HCT116 (cell line): ENCODE measurements at regions not wholly inside any gene's neighbourhood (a gene's known extent, or its start where the extent isn't known, plus 50 kb on each side); places are given as distances from the start of the nearest gene placed in this dataset.

Experiments
- ATAC-seq: fragments of 200-7000 bp; cut with Tn5 transposase; 2 replicates; pipeline ENCODE4 v1.9.1; 2020; ENCODE audit warnings: mild to moderate bottlenecking, moderate library complexity
- BruUV-seq: library from RNA; stranded (reverse); fragments of 400-500 nt; replicated peaks from 2 replicates; lab custom pipeline; 2021; lab: Mats Ljungman, UMichigan
- CTCF ChIA-PET: fragments of 300-600 bp; sonication (Branson Sonifier 250); formaldehyde crosslinking; loops from one replicate; lab custom pipeline; 2021; ENCODE audit warnings: antibody characterized with exemption; lab: Charles Lee
- POLR2A ChIA-PET: fragments of 300-600, 350-600 bp; sonication (Branson Sonifier 250); formaldehyde crosslinking; loops from one replicate; lab custom pipeline; 2021; ENCODE audit warnings: antibody characterized with exemption; lab: Charles Lee
- RAD21 ChIA-PET, 2 experiments: fragments of 300-600 bp; sonication (Branson Sonifier 250); formaldehyde crosslinking; loops; one replicate each; lab custom pipeline; 2023; ENCODE audit warnings: low total read pairs in 2 of 2; ENCODE audit not compliant: uncharacterized antibody in 2 of 2, unreplicated experiment in 2 of 2, low non-redundant PET in 1 of 2; lab: Charles Lee
- DNase-seq: peaks from one replicate; pipeline ENCODE4 v3.0.0-alpha.2; 2010; ENCODE audit warnings: low read depth, low spot score
- H2AFZ ChIP-seq: fragments of 200-600 bp; shearing (Covaris generic), sonication (generic); 2 replicates; pipeline ENCODE4 v1.6.1; 2017; ENCODE audit warnings: low read depth, mixed run types, mixed read lengths, antibody characterized with exemption, low read length; ENCODE audit not compliant: poor library complexity, severe bottlenecking
- H3K27ac ChIP-seq: 2 replicates; pipeline ENCODE4 v1.5.1; 2012; ENCODE audit warnings: low read depth, low read length
- H3K27me3 ChIP-seq: fragments of 200-600 bp; sonication (generic); 2 replicates; pipeline ENCODE4 v1.6.1; 2016; ENCODE audit warnings: mixed run types, low read length, mixed read lengths; ENCODE audit not compliant: insufficient read depth
- H3K36me3 ChIP-seq, 2 experiments: fragments of 200-500 bp in 1 of 2; fragments of 200-600 bp in 1 of 2; sonication (Bioruptor generic) in 1 of 2; sonication (generic) in 1 of 2; 2 replicates each; pipeline versions ENCODE4 v1.5.1 to v1.6.1; 2014 to 2016; ENCODE audit warnings: low read length in 2 of 2, inconsistent platforms in 1 of 2, mixed read lengths in 1 of 2, mixed run types in 1 of 2; ENCODE audit not compliant: insufficient read depth in 2 of 2, control insufficient read depth in 1 of 2
- H3K4me1 ChIP-seq, 2 experiments: fragments of 200-600 bp in 1 of 2; sonication (generic) in 1 of 2; 2 replicates each; pipeline versions ENCODE4 v1.5.1 to v1.6.1; 2012 to 2017; ENCODE audit warnings: low read length in 2 of 2, inconsistent platforms in 1 of 2, mild to moderate bottlenecking in 1 of 2, mixed read lengths in 1 of 2, mixed run types in 1 of 2, moderate library complexity in 1 of 2; ENCODE audit not compliant: insufficient read depth in 2 of 2, control insufficient read depth in 1 of 2
- H3K4me2 ChIP-seq: fragments of 200-600 bp; sonication (generic); 2 replicates; pipeline ENCODE4 v1.6.1; 2017; ENCODE audit warnings: mixed run types, low read length, mixed read lengths
- H3K4me3 ChIP-seq, 2 experiments: fragments of 200-600 bp in 1 of 2; sonication (generic) in 1 of 2; replicated peaks in 1 of 2; 2 replicates each; pipeline ENCODE4 v1.5.1; 2011 to 2016; ENCODE audit warnings: low read length in 2 of 2, control low read depth in 1 of 2, low read depth in 1 of 2, mild to moderate bottlenecking in 1 of 2, mixed read lengths in 1 of 2, mixed run types in 1 of 2
- H3K79me2 ChIP-seq: fragments of 200-600 bp; sonication (generic); 2 replicates; pipeline ENCODE4 v1.6.1; 2017; ENCODE audit warnings: mild to moderate bottlenecking, mixed run types, low read length, moderate library complexity, mixed read lengths; ENCODE audit not compliant: insufficient read depth
- H3K9ac ChIP-seq: fragments of 200-600 bp; sonication (generic); 2 replicates; pipeline ENCODE4 v1.6.1; 2016; ENCODE audit warnings: low read length, mixed read lengths
- H3K9me2 ChIP-seq: fragments of 200-600 bp; sonication (generic), shearing (Covaris generic); 2 replicates; pipeline ENCODE4 v1.6.1; 2017; ENCODE audit warnings: mixed run types, mild to moderate bottlenecking, moderate library complexity; ENCODE audit not compliant: insufficient read depth
- H3K9me3 ChIP-seq, 2 experiments: fragments of 200-500 bp in 1 of 2; fragments of 200-600 bp in 1 of 2; sonication (Bioruptor generic) in 1 of 2; sonication (generic) in 1 of 2; 2 replicates each; pipeline ENCODE4 v1.6.1; 2014 to 2017; ENCODE audit warnings: low read length in 2 of 2, mixed read lengths in 2 of 2, inconsistent platforms in 1 of 2, low read depth in 1 of 2, mild to moderate bottlenecking in 1 of 2, mixed run types in 1 of 2, moderate library complexity in 1 of 2; ENCODE audit not compliant: control insufficient read depth in 1 of 2, insufficient read depth in 1 of 2
- H4K20me1 ChIP-seq: fragments of 200-600 bp; sonication (generic), shearing (Covaris generic); 2 replicates; pipeline ENCODE4 v1.6.1; 2017; ENCODE audit warnings: mixed run types, mild to moderate bottlenecking, moderate library complexity; ENCODE audit not compliant: insufficient read depth
- CBX3 ChIP-seq: IDR thresholded peaks from 2 replicates; pipeline ENCODE4 v1.6.1; 2012; ENCODE audit warnings: low read depth
- CEBPB ChIP-seq: IDR thresholded peaks from 2 replicates; pipeline ENCODE4 v1.6.1; 2012; ENCODE audit warnings: low read depth
- EGR1 ChIP-seq: IDR thresholded peaks from 2 replicates; pipeline ENCODE4 v1.6.1; 2012; ENCODE audit warnings: low read depth
- ELF1 ChIP-seq: IDR thresholded peaks from 2 replicates; pipeline ENCODE4 v1.6.1; 2012; ENCODE audit warnings: low read depth, borderline replicate concordance
- FOSL1 ChIP-seq: IDR thresholded peaks from 2 replicates; pipeline ENCODE4 v1.6.1; 2012; ENCODE audit warnings: low read depth
- JUND ChIP-seq: IDR thresholded peaks from 2 replicates; pipeline ENCODE4 v1.6.1; 2012
- MAX ChIP-seq: IDR thresholded peaks from 2 replicates; pipeline ENCODE4 v1.6.1; 2012
- POLR2A ChIP-seq: IDR thresholded peaks from 2 replicates; pipeline ENCODE4 v1.7.0; 2011; ENCODE audit warnings: borderline replicate concordance; ENCODE audit not compliant: insufficient read depth, insufficient read length; ENCODE audit errors: extremely low read depth
- POLR2AphosphoS5 ChIP-seq: IDR thresholded peaks from 2 replicates; pipeline ENCODE4 v1.6.1; 2011; ENCODE audit warnings: mild to moderate bottlenecking, low read depth, low read length, moderate library complexity
- SIN3A ChIP-seq: IDR thresholded peaks from 2 replicates; pipeline ENCODE4 v1.6.1; 2012; ENCODE audit warnings: low read depth
- SP1 ChIP-seq: IDR thresholded peaks from 2 replicates; pipeline ENCODE4 v1.6.1; 2012; ENCODE audit warnings: low read depth
- SRF ChIP-seq: IDR thresholded peaks from 2 replicates; pipeline ENCODE4 v1.6.1; 2012; ENCODE audit warnings: low read depth
- TCF7L2 ChIP-seq: IDR thresholded peaks from 2 replicates; pipeline ENCODE4 v1.7.0; 2011; ENCODE audit warnings: borderline replicate concordance, inconsistent platforms; ENCODE audit not compliant: insufficient read depth, insufficient read length; ENCODE audit errors: extremely low read depth
- YY1 ChIP-seq: IDR thresholded peaks from 2 replicates; pipeline ENCODE4 v1.6.1; 2011; ENCODE audit warnings: low read length, low read depth, moderate library complexity, mild to moderate bottlenecking; ENCODE audit not compliant: insufficient replicate concordance; ENCODE audit errors: extremely low read depth
- ZNF274 ChIP-seq: fragments of 200-500 bp; sonication (Bioruptor generic); IDR thresholded peaks from 2 replicates; pipeline ENCODE4 v1.6.1; 2014; ENCODE audit warnings: mild to moderate bottlenecking, low read depth, low read length, inconsistent platforms
- intact Hi-C: fragments of 100-400 bp; cut with micrococcal nuclease; formaldehyde crosslinking; loops from 2 replicates; pipeline ENCODE4 v1.10.0; 2022
- TF ChIP-seq, protein P1 (sequence below): IDR thresholded peaks from 2 replicates; pipeline ENCODE4 v1.6.1; 2012
- TF ChIP-seq, protein P2 (sequence below): IDR thresholded peaks from 2 replicates; pipeline ENCODE4 v1.6.1; 2011; ENCODE audit warnings: mild to moderate bottlenecking, low read length, moderate library complexity; ENCODE audit not compliant: insufficient replicate concordance; ENCODE audit errors: extremely low read depth
- TF ChIP-seq, protein P3 (sequence below), 3 experiments: fragments of 200-600 bp in 1 of 3; sonication (generic) in 1 of 3; IDR thresholded peaks in 2 of 3; conservative IDR thresholded peaks in 1 of 3; 2 replicates each; pipeline ENCODE4 v1.5.1; 2012 to 2017; ENCODE audit warnings: low read depth in 2 of 3, low read length in 2 of 3, antibody characterized with exemption in 1 of 3, borderline replicate concordance in 1 of 3, control low read depth in 1 of 3, mild to moderate bottlenecking in 1 of 3, mixed read lengths in 1 of 3, mixed run types in 1 of 3, moderate library complexity in 1 of 3; ENCODE audit not compliant: insufficient read depth in 1 of 3

- CTCF ChIA-PET: no interaction called here
- H3K4me1 ChIP-seq: no peaks in the 10 kb centered on the region
- no peaks in the 10 kb centered on the region for H4K20me1 ChIP-seq
- no peaks in the 10 kb centered on the region for H3K9me2 ChIP-seq
- H3K4me3 ChIP-seq: no peak overlapping the region
- no peak overlapping the region for H3K27ac ChIP-seq
- no TSS peak for BruUV-seq
- H3K79me2 ChIP-seq: no peaks in the 10 kb centered on the region
- intact Hi-C loops: no loop called here
- no peak overlapping the region for H3K9ac ChIP-seq
- no peaks in the 10 kb centered on the region for H3K36me3 ChIP-seq
- POLR2A ChIA-PET: no interaction called here
- RAD21 ChIA-PET: interaction anchor here in 1 of 2 experiments (0.7 kb wide), 1 partner anchor 73 kb away, joined by 3 read pairs; no protein-coding TSS in a partner anchor
- DNase-seq (no peak), ATAC-seq (no peak)
- H3K27me3 ChIP-seq: no peaks in the 10 kb centered on the region
- no peak for TF ChIP-seq JUND
- TF ChIP-seq FOSL1: no peak
- TF ChIP-seq YY1: no peak
- no peaks in the 10 kb centered on the region for H3K9me3 ChIP-seq
- no peak overlapping the region for H3K4me2 ChIP-seq
- H2AFZ ChIP-seq: no peak overlapping the region
These were observed 83.5 kb downstream of the KLF6 start for GRCh38 chr10:3701491-3701890.

GRCh38 chr10:3700531-3701076 is 84.4 kb downstream of the KLF6 start:
- Histone ChIP-seq H3K36me3 (no peaks in the 10 kb centered on the region), H3K9me2 (no peaks in the 10 kb centered on the region), H3K4me3 (no peak overlapping the region), H4K20me1 (no peaks in the 10 kb centered on the region), H3K4me1 (no peaks in the 10 kb centered on the region), H2AFZ (no peak overlapping the region), H3K9ac (no peak overlapping the region), H3K9me3 (no peaks in the 10 kb centered on the region), H3K4me2 (no peak overlapping the region), H3K27me3 (no peaks in the 10 kb centered on the region), H3K79me2 (no peaks in the 10 kb centered on the region), H3K27ac (no peak overlapping the region)
- ChIA-PET RAD21 (no interaction called here), POLR2A (no interaction called here), CTCF (no interaction called here)
- BruUV-seq: no TSS peak
- intact Hi-C loops: no loop called here
- DNase-seq (no peak), ATAC-seq (no peak)
- TF ChIP-seq CBX3: no peak
- no peak for TF ChIP-seq YY1
- TF ChIP-seq, protein P1, sequence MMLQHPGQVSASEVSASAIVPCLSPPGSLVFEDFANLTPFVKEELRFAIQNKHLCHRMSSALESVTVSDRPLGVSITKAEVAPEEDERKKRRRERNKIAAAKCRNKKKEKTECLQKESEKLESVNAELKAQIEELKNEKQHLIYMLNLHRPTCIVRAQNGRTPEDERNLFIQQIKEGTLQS: no peak
- no peak for TF ChIP-seq CEBPB
- no peak for TF ChIP-seq SRF
- no peak for TF ChIP-seq TCF7L2
- TF ChIP-seq, protein P2, sequence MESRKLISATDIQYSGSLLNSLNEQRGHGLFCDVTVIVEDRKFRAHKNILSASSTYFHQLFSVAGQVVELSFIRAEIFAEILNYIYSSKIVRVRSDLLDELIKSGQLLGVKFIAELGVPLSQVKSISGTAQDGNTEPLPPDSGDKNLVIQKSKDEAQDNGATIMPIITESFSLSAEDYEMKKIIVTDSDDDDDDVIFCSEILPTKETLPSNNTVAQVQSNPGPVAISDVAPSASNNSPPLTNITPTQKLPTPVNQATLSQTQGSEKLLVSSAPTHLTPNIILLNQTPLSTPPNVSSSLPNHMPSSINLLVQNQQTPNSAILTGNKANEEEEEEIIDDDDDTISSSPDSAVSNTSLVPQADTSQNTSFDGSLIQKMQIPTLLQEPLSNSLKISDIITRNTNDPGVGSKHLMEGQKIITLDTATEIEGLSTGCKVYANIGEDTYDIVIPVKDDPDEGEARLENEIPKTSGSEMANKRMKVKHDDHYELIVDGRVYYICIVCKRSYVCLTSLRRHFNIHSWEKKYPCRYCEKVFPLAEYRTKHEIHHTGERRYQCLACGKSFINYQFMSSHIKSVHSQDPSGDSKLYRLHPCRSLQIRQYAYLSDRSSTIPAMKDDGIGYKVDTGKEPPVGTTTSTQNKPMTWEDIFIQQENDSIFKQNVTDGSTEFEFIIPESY: no peak
- TF ChIP-seq EGR1: no peak
- TF ChIP-seq ELF1: no peak
- TF ChIP-seq SIN3A: no peak
- no peak for TF ChIP-seq FOSL1
- no peak for TF ChIP-seq MAX
- TF ChIP-seq SP1: no peak
- TF ChIP-seq POLR2A: no peak
- no peak for TF ChIP-seq ZNF274
- TF ChIP-seq POLR2AphosphoS5: no peak
- TF ChIP-seq, protein P3, sequence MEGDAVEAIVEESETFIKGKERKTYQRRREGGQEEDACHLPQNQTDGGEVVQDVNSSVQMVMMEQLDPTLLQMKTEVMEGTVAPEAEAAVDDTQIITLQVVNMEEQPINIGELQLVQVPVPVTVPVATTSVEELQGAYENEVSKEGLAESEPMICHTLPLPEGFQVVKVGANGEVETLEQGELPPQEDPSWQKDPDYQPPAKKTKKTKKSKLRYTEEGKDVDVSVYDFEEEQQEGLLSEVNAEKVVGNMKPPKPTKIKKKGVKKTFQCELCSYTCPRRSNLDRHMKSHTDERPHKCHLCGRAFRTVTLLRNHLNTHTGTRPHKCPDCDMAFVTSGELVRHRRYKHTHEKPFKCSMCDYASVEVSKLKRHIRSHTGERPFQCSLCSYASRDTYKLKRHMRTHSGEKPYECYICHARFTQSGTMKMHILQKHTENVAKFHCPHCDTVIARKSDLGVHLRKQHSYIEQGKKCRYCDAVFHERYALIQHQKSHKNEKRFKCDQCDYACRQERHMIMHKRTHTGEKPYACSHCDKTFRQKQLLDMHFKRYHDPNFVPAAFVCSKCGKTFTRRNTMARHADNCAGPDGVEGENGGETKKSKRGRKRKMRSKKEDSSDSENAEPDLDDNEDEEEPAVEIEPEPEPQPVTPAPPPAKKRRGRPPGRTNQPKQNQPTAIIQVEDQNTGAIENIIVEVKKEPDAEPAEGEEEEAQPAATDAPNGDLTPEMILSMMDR (IDR thresholded peaks at IDR 0.05 in 2 of 3, conservative IDR thresholded peaks at IDR 0.05 in 1 of 3; ENCODE audit: borderline replicate concordance in 1 of 3, insufficient read depth in 1 of 3, low read depth in 2 of 3, low read length in 2 of 3): no peak
